Endothelial cell of umbilical vein (primary cell): ENCODE measurements at regions not wholly inside any gene's neighbourhood (a gene's known extent, or its start where the extent isn't known, plus 50 kb on each side); places are given as distances from the start of the nearest gene placed in this dataset.

Experiments
- CTCF ChIP-seq, 2 donors: IDR thresholded peaks; 1 replicate in 1 of 2; 2 replicates in 1 of 2; pipeline ENCODE4 v1.5.1; 2011; ENCODE audit warnings: low read length in 2 of 2, mild to moderate bottlenecking in 2 of 2, moderate library complexity in 2 of 2, control low read depth in 1 of 2, inconsistent platforms in 1 of 2, low read depth in 1 of 2; ENCODE audit not compliant: insufficient read depth in 1 of 2; ENCODE audit errors: extremely low read depth in 1 of 2
- EZH2 ChIP-seq: IDR thresholded peaks from 2 replicates; pipeline ENCODE4 v1.6.1; 2012; ENCODE audit warnings: borderline replicate concordance, low read depth, mild to moderate bottlenecking, moderate library complexity, low read length, inconsistent platforms; ENCODE audit not compliant: severe bottlenecking
- GATA2 ChIP-seq: IDR thresholded peaks from 2 replicates; pipeline ENCODE4 v1.7.0; 2011; ENCODE audit warnings: low read depth, mild to moderate bottlenecking, moderate library complexity, mixed read lengths, low read length; ENCODE audit not compliant: insufficient read length, insufficient read depth
- MAX ChIP-seq: IDR thresholded peaks from 2 replicates; pipeline ENCODE4 v1.6.1; 2011; ENCODE audit not compliant: insufficient read depth, insufficient read length
- POLR2A ChIP-seq: IDR thresholded peaks from 2 replicates; pipeline ENCODE4 v1.6.1; 2012; ENCODE audit warnings: low read depth, mild to moderate bottlenecking, control low read depth, low read length
- POLR2AphosphoS5 ChIP-seq: IDR thresholded peaks from 2 replicates; pipeline ENCODE4 v1.6.1; 2012; ENCODE audit warnings: low read depth, mild to moderate bottlenecking, control low read depth, low read length, moderate library complexity; ENCODE audit not compliant: insufficient read depth

GRCh38 chr1:216892581-216893160 is 169.4 kb upstream of the ESRRG start:
- TF ChIP-seq CTCF (IDR thresholded peaks at IDR 0.05; ENCODE audit: extremely low read depth in 1 of 2, insufficient read depth in 1 of 2, low read depth in 1 of 2, low read length in 2 of 2) (no peak), POLR2AphosphoS5 (no peak), POLR2A (no peak), MAX (no peak), GATA2 (no peak), EZH2 (no peak)
